Liver (tissue), 8 donors: ENCODE measurements at regions not wholly inside any gene's neighbourhood (a gene's known extent, or its start where the extent isn't known, plus 50 kb on each side); places are given as distances from the start of the nearest gene placed in this dataset.

ENCODE experiments used
- DNase-seq: peaks from one replicate; pipeline ENCODE4 v3.0.0-alpha.2; 2017; ENCODE audit warnings: low spot score
- H3K27ac ChIP-seq, 2 donors: one replicate each; pipeline ENCODE4 v1.7.0; 2013; ENCODE audit warnings: inconsistent platforms in 2 of 2, low read length in 2 of 2, control low read depth in 1 of 2, low read depth in 1 of 2, mild to moderate bottlenecking in 1 of 2
- H3K27me3 ChIP-seq, 4 donors: one replicate each; pipeline versions ENCODE4 v1.6.1 to v1.7.0; 2013; ENCODE audit warnings: low read length in 3 of 4, inconsistent platforms in 1 of 4, mild to moderate bottlenecking in 1 of 4, moderate library complexity in 1 of 4; ENCODE audit not compliant: control insufficient read depth in 4 of 4, insufficient read depth in 4 of 4
- H3K36me3 ChIP-seq, 4 donors: one replicate each; pipeline versions ENCODE4 v1.6.1 to v1.7.0; 2013; ENCODE audit warnings: low read length in 3 of 4, mild to moderate bottlenecking in 3 of 4, low read depth in 1 of 4, moderate library complexity in 1 of 4; ENCODE audit not compliant: control insufficient read depth in 4 of 4, insufficient read depth in 3 of 4
- H3K4me1 ChIP-seq, 4 donors: one replicate each; pipeline versions ENCODE4 v1.6.1 to v1.7.0; 2013; ENCODE audit warnings: low read length in 3 of 4, mild to moderate bottlenecking in 3 of 4, moderate library complexity in 1 of 4; ENCODE audit not compliant: control insufficient read depth in 4 of 4, insufficient read depth in 4 of 4
- H3K4me3 ChIP-seq, 3 donors: one replicate each; pipeline versions ENCODE4 v1.6.1 to v1.7.0; 2013; ENCODE audit warnings: low read length in 3 of 3, control low read depth in 1 of 3, low read depth in 1 of 3, mild to moderate bottlenecking in 1 of 3
- H3K9ac ChIP-seq, 2 donors: one replicate each; pipeline ENCODE4 v1.7.0; 2013; ENCODE audit warnings: low read length in 2 of 2, mild to moderate bottlenecking in 2 of 2, moderate library complexity in 2 of 2, control low read depth in 1 of 2, low read depth in 1 of 2
- H3K9me3 ChIP-seq, 4 donors: one replicate each; pipeline versions ENCODE4 v1.6.1 to v1.7.0; 2013; ENCODE audit warnings: low read length in 3 of 4; ENCODE audit not compliant: control insufficient read depth in 4 of 4
- EGR1 ChIP-seq, 2 donors: IDR thresholded peaks; 2 replicates each; pipeline ENCODE4 v1.6.1; 2016 to 2018; ENCODE audit warnings: antibody characterized with exemption in 2 of 2, low read depth in 2 of 2
- FOXA1 ChIP-seq: IDR thresholded peaks from 2 replicates; pipeline ENCODE4 v1.6.1; 2016; ENCODE audit warnings: antibody characterized with exemption
- FOXA2 ChIP-seq: IDR thresholded peaks from 2 replicates; pipeline ENCODE4 v1.6.1; 2016; ENCODE audit warnings: antibody characterized with exemption
- HNF4A ChIP-seq, 2 donors: conservative IDR thresholded peaks; 2 replicates each; pipeline ENCODE4 v1.6.1; 2016; ENCODE audit warnings: antibody characterized with exemption in 2 of 2, mild to moderate bottlenecking in 2 of 2
- HNF4G ChIP-seq: IDR thresholded peaks from 2 replicates; pipeline ENCODE4 v1.6.1; 2016; ENCODE audit warnings: antibody characterized with exemption
- JUND ChIP-seq, 2 donors: IDR thresholded peaks; 2 replicates each; pipeline ENCODE4 v1.6.1; 2016; ENCODE audit warnings: antibody characterized with exemption in 2 of 2
- NR2F2 ChIP-seq: IDR thresholded peaks from 2 replicates; pipeline ENCODE4 v1.6.1; 2016; ENCODE audit warnings: antibody characterized with exemption
- RAD21 ChIP-seq, 2 donors: IDR thresholded peaks; 2 replicates each; pipeline ENCODE4 v1.6.1; 2016; ENCODE audit warnings: antibody characterized with exemption in 2 of 2, mild to moderate bottlenecking in 2 of 2
- RXRA ChIP-seq, 2 donors: IDR thresholded peaks; 2 replicates each; pipeline ENCODE4 v1.6.1; 2017 to 2018; ENCODE audit warnings: antibody characterized with exemption in 2 of 2, mild to moderate bottlenecking in 1 of 2
- SP1 ChIP-seq: IDR thresholded peaks from 2 replicates; pipeline ENCODE4 v1.6.1; 2018; ENCODE audit warnings: antibody characterized with exemption, mild to moderate bottlenecking
- TAF1 ChIP-seq: conservative IDR thresholded peaks from 2 replicates; pipeline ENCODE4 v1.6.1; 2016; ENCODE audit warnings: antibody characterized with exemption, mild to moderate bottlenecking
- YY1 ChIP-seq: IDR thresholded peaks from 2 replicates; pipeline ENCODE4 v1.6.1; 2016; ENCODE audit warnings: antibody characterized with exemption, mild to moderate bottlenecking
- WGBS: extraction: QIAGEN DNeasy Blood & Tissue Kit; methylation state at CpG from one replicate; pipeline ENCODE4 v1.1.7; 2013; 5-methylcytosine and 5-hydroxymethylcytosine counted together
- TF ChIP-seq, protein P1 (sequence below): IDR thresholded peaks from 2 replicates; pipeline ENCODE4 v1.6.1; 2016; ENCODE audit warnings: antibody characterized with exemption
- TF ChIP-seq, protein P2 (sequence below): IDR thresholded peaks from 2 replicates; pipeline ENCODE4 v1.6.1; 2016; ENCODE audit warnings: antibody characterized with exemption, mild to moderate bottlenecking
- TF ChIP-seq, protein P3 (sequence below): IDR thresholded peaks from 2 replicates; pipeline ENCODE4 v1.6.1; 2016; ENCODE audit warnings: antibody characterized with exemption
- TF ChIP-seq, protein P4 (sequence below): IDR thresholded peaks from 2 replicates; pipeline ENCODE4 v1.6.1; 2016; ENCODE audit warnings: antibody characterized with exemption
- TF ChIP-seq, protein P5 (sequence below): fragments of 150-350 bp; IDR thresholded peaks from 2 replicates; pipeline ENCODE4 v1.5.1; 2017; ENCODE audit warnings: improper control_type of control experiment, low read depth, low read length; ENCODE audit not compliant: missing input control
- donor health status: healthy.
- donor health status: healthy.
- donor health status: healthy.
- donor health status: healthy.
- donor health status: healthy.

DNA sequence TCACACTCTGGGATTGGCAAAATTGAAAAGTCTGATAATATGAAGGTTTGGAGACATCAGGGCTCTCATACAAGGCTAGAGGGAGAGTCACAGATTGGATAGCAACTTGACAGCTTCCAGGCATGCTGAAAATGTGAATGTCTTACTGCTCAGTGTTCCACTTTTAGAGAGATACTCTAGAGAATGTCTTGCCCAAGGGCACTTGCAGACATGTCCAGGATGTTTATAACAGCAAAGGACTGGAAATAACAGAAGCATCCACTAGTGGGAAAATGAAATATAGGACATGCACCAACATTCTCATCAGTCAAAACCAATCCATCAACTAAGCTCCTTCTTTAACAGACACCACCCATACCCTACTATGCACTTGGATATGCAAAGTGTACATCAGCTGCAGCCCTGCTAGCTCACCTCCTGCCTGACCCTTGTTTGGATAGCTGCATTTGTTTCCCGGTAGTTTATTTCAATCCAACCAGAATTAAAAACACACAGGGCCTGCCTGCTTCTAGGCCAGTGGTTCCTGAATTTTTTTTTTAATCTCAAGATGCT is 101.6 kb upstream of the ARHGEF3 start:
- TF ChIP-seq EGR1 (IDR thresholded peaks at IDR 0.05; ENCODE audit: low read depth in 2 of 2) (no peak), HNF4G (no peak), FOXA1 (no peak), RXRA (IDR thresholded peaks at IDR 0.05) (no peak), RAD21 (IDR thresholded peaks at IDR 0.05) (no peak), JUND (IDR thresholded peaks at IDR 0.05) (no peak), YY1 (no peak), FOXA2 (no peak), SP1 (no peak), HNF4A (conservative IDR thresholded peaks at IDR 0.05) (no peak), NR2F2 (no peak), TAF1 (no peak)
- TF ChIP-seq, protein P1, sequence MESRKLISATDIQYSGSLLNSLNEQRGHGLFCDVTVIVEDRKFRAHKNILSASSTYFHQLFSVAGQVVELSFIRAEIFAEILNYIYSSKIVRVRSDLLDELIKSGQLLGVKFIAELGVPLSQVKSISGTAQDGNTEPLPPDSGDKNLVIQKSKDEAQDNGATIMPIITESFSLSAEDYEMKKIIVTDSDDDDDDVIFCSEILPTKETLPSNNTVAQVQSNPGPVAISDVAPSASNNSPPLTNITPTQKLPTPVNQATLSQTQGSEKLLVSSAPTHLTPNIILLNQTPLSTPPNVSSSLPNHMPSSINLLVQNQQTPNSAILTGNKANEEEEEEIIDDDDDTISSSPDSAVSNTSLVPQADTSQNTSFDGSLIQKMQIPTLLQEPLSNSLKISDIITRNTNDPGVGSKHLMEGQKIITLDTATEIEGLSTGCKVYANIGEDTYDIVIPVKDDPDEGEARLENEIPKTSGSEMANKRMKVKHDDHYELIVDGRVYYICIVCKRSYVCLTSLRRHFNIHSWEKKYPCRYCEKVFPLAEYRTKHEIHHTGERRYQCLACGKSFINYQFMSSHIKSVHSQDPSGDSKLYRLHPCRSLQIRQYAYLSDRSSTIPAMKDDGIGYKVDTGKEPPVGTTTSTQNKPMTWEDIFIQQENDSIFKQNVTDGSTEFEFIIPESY, result no peak
- TF ChIP-seq, protein P2, sequence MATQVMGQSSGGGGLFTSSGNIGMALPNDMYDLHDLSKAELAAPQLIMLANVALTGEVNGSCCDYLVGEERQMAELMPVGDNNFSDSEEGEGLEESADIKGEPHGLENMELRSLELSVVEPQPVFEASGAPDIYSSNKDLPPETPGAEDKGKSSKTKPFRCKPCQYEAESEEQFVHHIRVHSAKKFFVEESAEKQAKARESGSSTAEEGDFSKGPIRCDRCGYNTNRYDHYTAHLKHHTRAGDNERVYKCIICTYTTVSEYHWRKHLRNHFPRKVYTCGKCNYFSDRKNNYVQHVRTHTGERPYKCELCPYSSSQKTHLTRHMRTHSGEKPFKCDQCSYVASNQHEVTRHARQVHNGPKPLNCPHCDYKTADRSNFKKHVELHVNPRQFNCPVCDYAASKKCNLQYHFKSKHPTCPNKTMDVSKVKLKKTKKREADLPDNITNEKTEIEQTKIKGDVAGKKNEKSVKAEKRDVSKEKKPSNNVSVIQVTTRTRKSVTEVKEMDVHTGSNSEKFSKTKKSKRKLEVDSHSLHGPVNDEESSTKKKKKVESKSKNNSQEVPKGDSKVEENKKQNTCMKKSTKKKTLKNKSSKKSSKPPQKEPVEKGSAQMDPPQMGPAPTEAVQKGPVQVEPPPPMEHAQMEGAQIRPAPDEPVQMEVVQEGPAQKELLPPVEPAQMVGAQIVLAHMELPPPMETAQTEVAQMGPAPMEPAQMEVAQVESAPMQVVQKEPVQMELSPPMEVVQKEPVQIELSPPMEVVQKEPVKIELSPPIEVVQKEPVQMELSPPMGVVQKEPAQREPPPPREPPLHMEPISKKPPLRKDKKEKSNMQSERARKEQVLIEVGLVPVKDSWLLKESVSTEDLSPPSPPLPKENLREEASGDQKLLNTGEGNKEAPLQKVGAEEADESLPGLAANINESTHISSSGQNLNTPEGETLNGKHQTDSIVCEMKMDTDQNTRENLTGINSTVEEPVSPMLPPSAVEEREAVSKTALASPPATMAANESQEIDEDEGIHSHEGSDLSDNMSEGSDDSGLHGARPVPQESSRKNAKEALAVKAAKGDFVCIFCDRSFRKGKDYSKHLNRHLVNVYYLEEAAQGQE, result no peak
- TF ChIP-seq, protein P3, sequence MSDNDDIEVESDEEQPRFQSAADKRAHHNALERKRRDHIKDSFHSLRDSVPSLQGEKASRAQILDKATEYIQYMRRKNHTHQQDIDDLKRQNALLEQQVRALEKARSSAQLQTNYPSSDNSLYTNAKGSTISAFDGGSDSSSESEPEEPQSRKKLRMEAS, result no peak
- TF ChIP-seq, protein P4, sequence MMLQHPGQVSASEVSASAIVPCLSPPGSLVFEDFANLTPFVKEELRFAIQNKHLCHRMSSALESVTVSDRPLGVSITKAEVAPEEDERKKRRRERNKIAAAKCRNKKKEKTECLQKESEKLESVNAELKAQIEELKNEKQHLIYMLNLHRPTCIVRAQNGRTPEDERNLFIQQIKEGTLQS, result no peak
- TF ChIP-seq, protein P5, sequence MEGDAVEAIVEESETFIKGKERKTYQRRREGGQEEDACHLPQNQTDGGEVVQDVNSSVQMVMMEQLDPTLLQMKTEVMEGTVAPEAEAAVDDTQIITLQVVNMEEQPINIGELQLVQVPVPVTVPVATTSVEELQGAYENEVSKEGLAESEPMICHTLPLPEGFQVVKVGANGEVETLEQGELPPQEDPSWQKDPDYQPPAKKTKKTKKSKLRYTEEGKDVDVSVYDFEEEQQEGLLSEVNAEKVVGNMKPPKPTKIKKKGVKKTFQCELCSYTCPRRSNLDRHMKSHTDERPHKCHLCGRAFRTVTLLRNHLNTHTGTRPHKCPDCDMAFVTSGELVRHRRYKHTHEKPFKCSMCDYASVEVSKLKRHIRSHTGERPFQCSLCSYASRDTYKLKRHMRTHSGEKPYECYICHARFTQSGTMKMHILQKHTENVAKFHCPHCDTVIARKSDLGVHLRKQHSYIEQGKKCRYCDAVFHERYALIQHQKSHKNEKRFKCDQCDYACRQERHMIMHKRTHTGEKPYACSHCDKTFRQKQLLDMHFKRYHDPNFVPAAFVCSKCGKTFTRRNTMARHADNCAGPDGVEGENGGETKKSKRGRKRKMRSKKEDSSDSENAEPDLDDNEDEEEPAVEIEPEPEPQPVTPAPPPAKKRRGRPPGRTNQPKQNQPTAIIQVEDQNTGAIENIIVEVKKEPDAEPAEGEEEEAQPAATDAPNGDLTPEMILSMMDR, result no peak
- Histone ChIP-seq H3K27ac (no peak overlapping the region), H3K27me3 (no peaks in the 10 kb centered on the region), H3K9me3 (no peaks in the 10 kb centered on the region), H3K4me3 (no peak overlapping the region), H3K36me3 (no peaks in the 10 kb centered on the region), H3K9ac (no peak overlapping the region), H3K4me1 (no peaks in the 10 kb centered on the region)
- DNase-seq, result no peak
- 95% methylated on average over 1 of the region's 1 CpG for WGBS
